ENCODE measurements at regions not wholly inside any gene's neighbourhood (a gene's known extent, or its start where the extent isn't known, plus 50 kb on each side); places are given as distances from the start of the nearest gene placed in this dataset.
"Not testable (repeated sequence)": the region's sequence is repeated elsewhere in the genome, so short reads cannot be mapped to it uniquely, and the experiment has no call there.

GRCh38 chr4:27075603-27076002, 215.0 kb downstream of the STIM2 start:
- intact Hi-C loops (cut with micrococcal nuclease): not testable (repeated sequence)

DNA sequence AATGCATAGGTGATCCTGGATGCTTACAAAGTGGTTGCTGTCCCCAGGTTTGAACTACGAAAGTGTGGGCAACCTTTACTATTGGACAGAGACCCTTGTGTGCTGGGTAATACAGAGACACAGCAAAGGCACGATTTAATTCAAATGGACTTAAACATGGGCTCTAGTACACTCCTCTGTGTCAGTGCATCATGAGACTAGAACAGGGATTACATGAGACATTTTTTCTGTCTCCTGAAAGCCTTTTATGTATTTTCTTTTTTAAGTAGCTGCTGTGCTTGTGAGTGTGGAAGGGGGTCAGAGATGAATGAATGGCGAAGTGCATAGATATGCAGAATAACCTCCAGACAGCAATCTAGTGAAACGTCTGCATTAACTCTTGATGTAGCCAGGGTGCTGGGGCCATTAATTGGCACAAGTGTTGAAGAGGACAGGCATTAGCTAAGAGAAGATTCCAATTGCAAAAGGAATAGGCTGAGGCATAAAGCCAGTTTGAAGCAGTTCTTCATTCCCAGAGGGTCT, 218.4 kb downstream of the STIM2 start:
- intact Hi-C loops (cut with micrococcal nuclease): no loop called here

DNA sequence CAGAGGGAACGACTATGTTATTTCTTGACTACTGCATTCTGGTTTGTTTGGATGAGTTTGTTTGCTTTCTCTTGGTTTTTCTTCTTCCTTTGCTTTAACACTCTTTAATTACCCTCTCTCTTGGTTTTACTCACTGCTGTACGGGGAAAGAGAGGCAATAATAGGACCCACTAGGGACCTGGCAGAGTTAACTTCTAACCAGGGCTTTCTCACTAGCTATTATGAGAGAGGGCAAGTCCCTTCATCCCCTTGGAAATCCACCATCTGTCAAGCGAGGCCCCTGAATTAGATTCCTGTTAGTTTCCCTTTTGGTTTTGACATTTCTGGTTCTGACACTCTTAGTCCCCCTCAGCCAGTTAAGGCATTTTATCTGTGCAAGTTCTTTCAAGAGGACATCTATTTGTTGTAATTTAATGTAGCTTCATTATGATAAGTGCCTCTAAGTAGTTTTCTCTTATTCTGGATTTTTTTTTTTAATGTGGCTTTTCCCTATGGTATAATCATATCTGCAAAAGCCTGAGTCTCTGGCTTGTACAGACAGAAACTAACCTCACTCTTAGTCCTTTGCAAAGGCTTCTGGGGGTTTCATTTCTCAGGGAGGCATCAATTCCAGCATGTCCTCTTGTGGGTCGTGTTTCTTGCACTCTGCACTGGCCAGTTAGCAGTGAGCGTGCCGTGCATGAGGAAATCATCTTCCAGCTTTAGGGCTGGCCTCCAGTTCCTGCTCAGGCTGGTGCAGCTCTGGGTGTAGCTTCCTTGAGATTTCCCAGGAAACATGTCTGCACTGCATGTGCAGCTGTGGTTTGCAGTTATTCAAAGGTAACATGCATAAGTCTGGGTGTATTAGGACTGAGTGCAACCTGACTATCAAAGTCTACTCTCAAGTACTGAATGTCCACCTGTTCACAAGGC, 221.3 kb downstream of the STIM2 start:
- intact Hi-C loops (cut with micrococcal nuclease): no loop called here

DNA sequence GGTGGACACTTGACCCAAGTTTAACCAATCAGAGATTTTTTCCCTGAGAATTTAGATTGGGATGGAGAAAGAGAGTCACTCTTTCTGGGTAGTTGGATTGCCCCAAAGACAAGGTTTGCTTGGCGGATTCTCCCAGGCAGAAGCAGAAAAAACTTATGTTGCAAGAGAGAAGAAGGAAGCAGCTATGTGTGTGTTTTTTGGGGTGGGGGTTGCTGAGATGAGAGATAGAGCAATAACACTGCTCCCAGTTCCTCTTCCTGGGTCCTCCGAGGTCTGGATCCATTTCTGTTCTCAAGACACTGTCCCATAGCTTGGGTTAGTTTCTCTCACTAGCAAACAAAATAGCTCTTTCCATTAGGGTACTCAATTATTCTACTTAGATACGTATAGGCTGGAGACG, 222.1 kb downstream of the STIM2 start:
- intact Hi-C loops (cut with micrococcal nuclease): no loop called here

GRCh38 chr4:27084685-27085361, 224.2 kb downstream of the STIM2 start:
- intact Hi-C loops (cut with micrococcal nuclease): no loop called here

- intact Hi-C loops (cut with micrococcal nuclease): no loop called here
Observed at GRCh38 chr4:27085396-27085795, 224.8 kb downstream of the STIM2 start.

DNA sequence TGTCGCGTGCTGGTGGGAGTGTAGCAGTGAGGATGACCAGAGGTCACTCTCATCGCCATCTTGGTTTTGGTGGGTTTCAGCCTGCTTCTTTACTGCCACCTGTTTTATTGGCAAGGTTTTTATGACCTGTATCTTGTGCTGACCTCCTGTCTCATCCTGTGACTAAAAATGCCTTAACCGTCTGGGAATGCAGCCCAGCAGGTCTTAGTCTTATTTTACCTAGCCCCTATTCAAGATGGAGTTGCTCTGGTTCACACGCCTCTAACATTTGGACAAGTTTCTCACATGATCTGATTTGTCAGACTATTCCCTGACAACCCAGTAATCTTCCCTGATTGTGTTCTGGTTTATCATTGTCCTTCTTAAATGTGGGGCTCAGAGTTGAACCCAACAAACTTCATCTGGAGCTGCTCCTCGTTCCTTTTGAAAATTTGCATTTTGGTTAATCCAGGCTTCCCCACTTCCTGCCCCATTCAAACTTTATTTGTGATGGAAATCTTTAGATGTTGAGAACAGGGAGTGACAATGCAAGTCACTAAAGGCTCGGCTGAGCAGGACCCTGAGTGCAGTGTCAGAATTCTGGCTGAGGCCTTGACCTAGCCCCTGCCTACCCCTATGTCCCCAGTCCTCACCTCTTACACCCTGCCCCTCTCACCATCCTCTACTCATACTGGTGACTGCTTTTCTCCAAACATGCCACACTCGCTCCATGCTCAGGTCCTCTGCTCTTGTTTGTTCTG, 226.8 kb downstream of the STIM2 start:
- intact Hi-C loops (cut with micrococcal nuclease): no loop called here

GRCh38 chr4:27088491-27088890, 227.8 kb downstream of the STIM2 start:
- intact Hi-C loops (cut with micrococcal nuclease): no loop called here

- intact Hi-C loops (cut with micrococcal nuclease): no loop called here
Observed at GRCh38 chr4:27089186-27089585, 228.5 kb downstream of the STIM2 start.

DNA sequence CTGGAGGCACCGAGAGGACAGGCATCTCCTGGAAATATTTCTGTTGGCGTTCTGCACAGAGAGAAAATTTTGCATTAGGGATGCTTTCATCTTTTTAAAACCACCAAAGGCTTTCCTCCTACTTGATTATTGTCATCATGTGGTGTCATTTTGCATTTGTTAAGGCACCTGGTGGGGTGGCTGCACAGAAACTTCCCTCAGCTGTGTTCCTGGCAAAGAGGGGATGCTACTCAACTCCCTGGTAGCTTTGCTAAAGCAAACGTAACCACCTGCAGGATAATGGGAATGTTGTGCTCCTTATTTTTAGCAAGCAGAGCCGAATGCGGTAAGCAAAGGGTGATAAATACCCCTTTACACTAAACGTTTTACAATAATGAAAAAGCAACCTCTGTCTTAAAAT, 229.8 kb downstream of the STIM2 start:
- intact Hi-C loops (cut with micrococcal nuclease): no loop called here

DNA sequence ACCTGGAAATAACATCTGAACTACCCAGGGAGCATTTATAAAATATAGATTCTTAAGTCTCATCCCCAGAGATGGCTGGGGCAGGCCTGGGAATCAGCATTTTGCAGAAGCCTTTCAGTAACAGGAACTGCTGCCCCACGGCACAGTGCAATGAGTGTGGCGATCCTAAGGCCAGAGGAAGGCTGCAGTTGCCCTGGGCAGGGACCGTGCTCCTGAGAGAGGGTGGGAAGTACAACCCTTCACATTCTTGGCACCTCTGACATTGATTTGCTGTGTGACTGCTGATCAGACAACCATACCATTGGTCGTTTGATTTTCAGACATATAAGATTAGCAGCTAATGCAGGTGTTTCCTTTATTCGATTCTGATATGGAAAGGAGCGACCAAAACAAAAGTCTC, 233.6 kb downstream of the STIM2 start:
- intact Hi-C loops (cut with micrococcal nuclease): no loop called here

DNA sequence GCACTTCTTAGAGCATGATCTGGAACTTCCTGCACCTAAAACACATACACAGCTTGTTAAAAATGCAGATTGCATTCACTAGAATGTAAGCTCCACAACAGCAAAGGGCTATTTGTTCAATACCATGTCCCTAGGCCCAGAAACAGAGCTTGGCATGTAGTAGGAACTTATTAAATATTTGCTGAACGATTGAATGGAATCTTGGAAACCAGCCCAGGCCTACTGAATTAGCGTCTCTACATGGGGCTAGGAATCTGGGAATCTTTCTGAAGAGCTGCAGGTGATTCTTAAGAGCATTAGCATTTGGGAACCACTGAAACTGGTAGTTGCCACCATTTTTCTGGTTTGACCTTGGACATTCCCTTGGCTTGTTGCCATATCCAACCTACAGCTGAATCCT, 234.1 kb downstream of the STIM2 start:
- intact Hi-C loops (cut with micrococcal nuclease): no loop called here

- intact Hi-C loops (cut with micrococcal nuclease): no loop called here
Observed at GRCh38 chr4:27096142-27096824, 235.6 kb downstream of the STIM2 start.

GRCh38 chr4:27098034-27098433, 237.4 kb downstream of the STIM2 start:
- intact Hi-C loops (cut with micrococcal nuclease): no loop called here

DNA sequence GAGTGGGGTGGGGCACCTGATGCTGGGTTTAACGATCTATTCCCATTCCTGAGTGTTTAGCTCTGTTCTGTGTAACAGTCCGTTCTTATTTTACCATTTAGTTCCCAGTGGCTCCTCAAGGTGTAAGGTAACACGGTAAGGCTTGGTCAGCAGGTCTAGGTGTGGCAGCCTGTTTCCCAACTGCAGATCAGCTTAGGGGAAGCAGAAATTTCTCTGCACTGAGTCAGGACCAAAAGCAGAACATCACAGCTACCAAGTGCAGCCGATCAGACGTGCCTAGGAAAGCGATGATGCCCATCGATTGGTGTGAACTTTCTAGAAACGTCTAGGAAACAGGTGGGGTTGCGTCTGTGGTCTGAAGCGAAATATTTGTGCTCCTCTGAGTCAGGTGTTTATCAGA, 240.1 kb downstream of the STIM2 start:
- intact Hi-C loops (cut with micrococcal nuclease): no loop called here

- intact Hi-C loops (cut with micrococcal nuclease): no loop called here
Observed at GRCh38 chr4:27101126-27101525, 240.5 kb downstream of the STIM2 start.

GRCh38 chr4:27101561-27101960, 240.9 kb downstream of the STIM2 start:
- intact Hi-C loops (cut with micrococcal nuclease): no loop called here

DNA sequence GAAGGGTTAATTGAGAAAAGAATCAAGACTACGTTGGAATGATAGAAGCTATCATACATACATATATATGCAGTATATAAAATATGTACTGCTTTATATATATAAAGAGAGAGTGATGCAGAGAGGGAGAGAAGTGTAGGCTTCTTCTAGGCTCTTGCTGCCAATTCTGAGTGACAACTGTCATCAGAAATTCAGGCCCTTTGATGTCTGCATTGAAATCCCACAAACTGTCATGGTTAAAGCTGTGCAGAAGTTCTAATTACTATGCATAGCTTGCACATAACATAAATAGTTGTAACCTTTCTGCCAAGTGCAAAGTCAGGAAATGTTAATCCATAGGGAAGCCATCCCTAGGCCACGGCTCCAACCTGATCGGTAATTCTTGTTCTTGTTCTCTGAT, 251.0 kb downstream of the STIM2 start:
- intact Hi-C loops (cut with micrococcal nuclease): no loop called here

DNA sequence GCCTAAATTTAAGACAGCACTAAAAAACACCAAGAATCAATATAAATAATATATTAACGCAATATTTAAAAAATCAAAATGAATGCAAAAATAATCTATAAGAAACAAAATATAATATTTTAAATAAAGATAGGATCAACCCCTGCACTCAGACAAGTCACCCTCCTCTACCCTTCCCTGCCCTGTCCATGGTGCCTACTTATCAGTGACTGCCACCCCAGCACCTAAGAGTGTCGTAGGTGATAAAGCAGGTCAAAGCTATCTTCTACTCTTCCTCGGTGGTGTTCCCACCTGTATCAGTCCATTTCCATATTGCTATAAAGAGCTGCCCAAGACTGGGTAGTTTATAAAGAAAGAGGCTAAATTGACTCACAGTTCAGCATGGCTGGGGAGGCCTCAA, 251.9 kb downstream of the STIM2 start:
- intact Hi-C loops (cut with micrococcal nuclease): no loop called here

DNA sequence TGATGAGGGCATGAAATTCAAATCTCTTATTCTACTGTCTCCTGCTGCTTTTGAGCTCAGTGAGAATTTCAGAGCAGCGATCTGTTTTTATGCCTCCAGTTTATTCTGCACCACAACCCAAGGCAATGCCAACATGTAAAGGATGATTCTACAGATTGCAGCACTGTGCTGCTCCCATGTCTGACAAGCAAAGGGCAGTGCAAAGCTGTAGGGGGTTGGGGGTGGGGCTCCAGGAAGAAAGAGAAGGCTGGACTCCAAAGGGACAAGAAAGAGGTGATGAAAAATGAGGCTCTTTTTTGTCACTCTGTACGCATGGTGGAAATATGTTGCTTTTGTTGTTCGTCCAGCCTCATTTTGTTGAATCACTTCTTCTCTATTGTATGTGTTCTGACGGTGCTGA, 254.6 kb downstream of the STIM2 start:
- intact Hi-C loops (cut with micrococcal nuclease): no loop called here

DNA sequence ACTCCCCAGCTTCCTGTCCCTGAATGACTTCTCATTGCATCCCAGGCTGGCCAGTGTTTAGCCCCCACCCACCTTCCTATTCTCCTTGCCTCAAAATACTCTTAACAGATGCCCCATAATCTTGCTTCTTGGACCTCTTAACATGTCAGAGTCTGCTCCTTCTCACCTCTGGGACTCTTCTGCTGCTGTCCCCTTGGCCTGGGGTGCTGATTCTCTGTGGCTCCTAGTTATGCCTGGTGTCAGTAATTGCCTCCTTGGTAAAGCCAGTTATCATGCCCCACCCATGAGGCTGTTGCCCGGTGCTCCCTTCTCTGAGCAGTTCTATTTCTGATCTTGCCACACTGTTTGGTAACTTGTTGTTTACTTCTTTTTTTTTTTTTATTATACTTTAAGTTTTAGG, 256.8 kb downstream of the STIM2 start:
- intact Hi-C loops (cut with micrococcal nuclease): no loop called here

Measured in T-helper 1 cell treated with Interleukin-12 subunit alpha and Interleukin-12 subunit beta and Interleukin-4 antibody, amounts not matched to agents 30 ng/mL and 1 ng/mL, for 36 hours (primary cell).